GM19395 (cell line): ENCODE measurements at regions not wholly inside any gene's neighbourhood (a gene's known extent, or its start where the extent isn't known, plus 50 kb on each side); places are given as distances from the start of the nearest gene placed in this dataset.
"Not testable (repeated sequence)": the region's sequence is repeated elsewhere in the genome, so short reads cannot be mapped to it uniquely, and the experiment has no call there.

Source experiments
- ATAC-seq: cut with Tn5 transposase; IDR thresholded peaks from one replicate; pipeline ENCODE4 v1.9.1; 2021; ENCODE audit warnings: mild to moderate bottlenecking, moderate library complexity; ENCODE audit not compliant: unreplicated experiment

DNA sequence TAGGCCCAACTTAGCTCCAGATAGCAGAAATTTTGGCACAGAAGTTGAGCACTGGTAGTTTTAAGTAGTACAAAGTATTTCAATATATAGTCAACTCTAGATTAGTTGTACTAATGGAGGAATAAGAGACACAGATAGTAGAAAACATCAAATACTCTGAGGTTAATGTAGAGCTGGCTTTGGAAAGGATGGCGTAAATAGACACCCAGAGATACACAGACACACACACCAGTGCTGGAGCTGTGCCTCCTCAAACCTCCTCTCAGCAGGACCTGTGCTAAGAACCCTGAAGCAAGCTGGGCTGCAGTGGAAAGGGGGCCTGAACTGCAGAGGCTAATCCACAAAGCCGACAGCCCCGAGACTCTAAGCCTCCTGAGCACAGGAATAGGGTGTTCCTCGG, 67.0 kb upstream of the EDEM3 start:
- ATAC-seq: no peak

DNA sequence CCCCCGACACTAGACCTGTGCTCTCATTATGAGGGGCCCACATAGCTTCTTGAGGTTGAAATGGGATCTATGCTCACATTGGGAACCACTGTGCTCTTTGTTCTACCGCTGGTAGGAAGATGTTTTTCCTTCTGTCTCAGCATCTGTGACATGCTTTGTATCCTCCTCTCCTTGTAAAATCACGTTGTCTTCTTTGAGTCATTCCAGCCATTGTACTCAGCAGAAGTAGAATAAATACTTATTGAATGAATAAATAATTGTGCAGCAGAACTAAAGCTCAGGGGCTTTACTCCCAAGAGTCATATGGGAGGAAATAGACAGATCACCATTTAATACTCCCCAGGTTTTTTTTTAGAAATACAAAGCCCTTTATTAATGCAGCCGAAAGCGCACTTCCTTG, 66.3 kb upstream of the EDEM3 start:
- no peak for ATAC-seq

DNA sequence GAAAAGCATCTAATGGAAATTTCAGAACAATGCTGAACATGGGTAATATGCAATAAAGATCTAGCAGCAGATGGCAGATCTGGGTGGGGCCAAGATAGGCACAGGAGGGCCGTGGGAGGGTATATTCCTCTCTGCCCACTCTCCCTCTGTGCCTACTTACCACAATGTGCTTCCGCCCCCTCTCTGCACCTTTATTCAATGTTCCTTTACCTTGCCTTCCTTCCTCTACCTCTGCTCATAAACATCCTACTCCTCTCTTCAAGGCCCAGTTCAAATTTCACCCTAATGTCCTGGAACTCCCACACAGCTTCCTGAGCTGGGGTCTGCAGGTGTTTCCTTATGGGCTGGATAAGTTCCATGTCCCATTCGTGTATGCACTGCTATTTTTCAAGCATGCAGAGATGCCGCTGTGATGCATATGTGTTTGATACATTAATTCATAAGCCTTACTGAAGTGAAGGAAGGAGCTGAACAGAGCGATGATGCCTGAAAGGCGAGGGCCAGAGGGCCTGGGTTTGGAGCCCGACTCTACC, 65.6 kb upstream of the EDEM3 start:
- ATAC-seq: no peak

DNA sequence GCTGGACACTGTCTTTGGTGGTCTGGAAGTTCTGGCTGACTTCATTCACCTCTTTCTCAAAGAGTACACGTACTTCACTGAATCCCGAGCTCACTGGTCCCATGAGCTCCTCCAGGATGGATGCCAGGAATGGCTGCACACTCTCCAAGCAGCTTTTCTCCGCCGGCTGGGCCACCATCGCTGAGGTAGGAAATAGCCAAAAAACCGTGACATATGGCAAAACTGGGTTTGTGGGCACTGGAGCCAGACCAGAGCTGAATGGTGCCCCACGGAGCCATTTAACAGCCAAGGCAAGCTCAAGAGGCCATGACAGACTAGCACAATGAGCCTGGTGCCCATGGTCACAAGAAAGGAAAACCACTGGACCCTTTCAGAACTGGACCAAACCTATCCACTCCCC, 64.0 kb upstream of the EDEM3 start:
- no peak for ATAC-seq

DNA sequence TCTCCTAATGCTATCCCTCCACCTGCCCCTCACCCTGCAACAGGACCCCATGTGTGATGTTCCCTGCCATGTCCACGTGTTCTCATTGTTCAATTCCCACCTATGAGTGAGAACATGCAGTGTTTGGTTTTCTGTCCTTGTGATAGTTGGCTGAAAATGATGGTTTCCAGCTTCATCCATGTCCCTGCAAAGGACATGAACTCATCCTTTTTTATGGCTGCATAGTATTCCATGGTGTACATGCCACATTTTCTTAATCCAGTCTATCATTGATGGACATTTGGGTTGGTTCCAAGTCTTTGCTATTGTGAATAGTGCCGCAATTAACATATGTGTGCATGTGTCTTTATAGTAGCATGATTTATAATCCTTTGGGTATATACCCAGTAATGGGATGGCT, 62.3 kb upstream of the EDEM3 start:
- not testable (repeated sequence) for ATAC-seq

DNA sequence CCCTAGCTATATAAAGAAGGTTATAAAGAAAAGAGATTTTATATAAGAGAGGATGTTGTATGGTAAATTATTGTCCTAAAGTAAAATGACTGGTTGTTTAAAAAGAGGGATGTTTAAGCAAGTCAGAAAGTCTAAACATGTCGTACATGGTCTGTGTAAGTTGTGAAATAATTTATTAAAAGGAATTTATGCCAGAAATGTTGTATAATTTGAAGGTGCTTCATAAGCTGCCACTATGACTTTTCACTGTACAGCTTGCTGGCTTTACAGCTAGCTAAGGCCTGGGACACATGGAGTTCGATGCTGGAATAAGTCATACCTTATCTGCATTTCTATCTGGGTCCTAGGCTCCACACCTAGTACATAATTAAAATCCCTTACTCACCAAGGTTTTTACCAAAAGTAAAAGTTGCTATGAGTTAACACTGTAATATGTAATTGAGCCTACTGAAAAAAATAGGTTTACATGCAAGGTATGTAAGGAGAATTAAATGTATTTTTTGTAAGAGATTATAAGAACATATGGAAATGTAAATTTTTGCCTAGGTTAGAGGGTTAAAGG, 59.0 kb upstream of the EDEM3 start:
- ATAC-seq: no peak

DNA sequence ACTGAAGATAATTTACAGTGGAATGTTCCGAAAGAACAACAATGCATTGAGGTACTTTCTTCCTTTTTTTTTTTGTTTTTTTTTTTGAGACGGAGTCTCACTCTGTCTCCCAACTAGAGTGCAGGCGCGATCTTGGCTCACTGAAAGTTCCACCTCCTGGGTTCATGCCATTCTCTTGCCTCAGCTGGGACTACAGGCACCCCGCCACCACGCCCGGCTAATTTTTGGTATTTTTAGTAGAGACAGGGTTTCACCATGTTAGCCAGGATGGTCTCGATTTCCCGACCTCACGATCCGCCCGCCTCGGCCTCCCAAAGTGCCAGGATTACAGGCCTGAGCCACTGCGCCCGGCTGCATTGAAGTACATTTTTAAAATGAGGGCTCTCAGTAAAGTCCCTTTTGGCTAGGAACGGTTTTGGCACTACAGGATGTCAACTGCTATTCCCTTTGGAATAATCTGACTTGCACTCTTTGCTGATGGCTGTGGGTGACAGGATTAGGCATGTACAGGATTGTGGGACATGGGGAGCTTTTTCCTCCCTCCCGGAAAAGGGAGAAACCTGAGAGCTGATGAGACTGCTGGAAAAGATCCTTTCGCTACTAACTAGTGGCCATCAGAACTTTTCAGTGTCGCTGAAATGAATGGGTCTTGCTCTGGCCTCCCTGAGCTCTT, 56.9 kb upstream of the EDEM3 start:
- no peak for ATAC-seq

DNA sequence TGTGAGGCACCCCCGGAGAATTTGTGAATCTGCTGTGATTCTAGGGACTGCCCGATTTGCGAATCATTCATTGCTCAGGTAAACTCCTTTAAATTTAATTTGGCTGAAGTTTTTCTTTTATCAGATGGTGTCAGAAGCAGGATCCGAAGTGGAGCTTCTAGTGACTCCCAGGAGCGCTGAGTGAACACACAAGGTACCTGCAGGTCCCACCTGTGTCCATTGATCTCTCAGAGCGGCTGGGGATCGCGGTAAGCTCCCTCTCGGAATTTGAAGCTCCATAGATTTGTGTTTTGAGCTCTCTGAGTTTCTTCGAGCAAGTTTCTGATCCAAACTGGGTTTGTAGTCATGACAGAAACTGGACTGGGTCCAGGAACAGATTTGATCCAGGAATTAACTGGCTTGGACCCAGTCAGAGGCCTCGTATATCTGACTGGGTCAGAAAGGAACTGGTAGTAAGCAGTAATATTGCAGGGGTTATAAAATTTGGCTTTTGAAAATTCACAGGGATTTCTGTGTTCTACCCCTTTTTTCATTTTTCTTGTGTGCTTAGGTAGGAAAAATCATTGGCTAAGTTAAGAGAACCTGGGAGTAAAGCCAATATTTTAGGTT, 56.2 kb upstream of the EDEM3 start:
- no peak for ATAC-seq

DNA sequence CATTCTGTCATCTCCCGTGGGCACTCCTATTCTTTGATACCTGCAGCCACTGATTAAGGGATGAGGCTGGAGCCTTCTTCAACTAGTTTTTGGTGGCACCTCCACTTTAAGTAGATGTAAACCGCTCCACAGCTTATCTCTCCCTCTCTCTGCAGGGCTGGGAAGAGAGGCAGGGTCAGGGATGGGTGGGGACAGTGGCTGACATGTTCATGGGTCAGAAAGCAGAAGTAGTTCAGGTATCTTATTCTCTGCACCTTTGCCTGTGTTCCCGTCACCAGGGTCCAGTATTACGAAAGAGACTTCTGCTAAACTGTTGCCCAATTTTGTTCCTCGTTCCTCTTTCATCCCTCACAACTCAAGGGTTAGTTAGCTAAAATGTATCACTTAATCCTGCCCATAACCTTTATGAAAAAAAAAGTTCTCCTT, 51.7 kb upstream of the EDEM3 start:
- ATAC-seq: peak; percentile 24

DNA sequence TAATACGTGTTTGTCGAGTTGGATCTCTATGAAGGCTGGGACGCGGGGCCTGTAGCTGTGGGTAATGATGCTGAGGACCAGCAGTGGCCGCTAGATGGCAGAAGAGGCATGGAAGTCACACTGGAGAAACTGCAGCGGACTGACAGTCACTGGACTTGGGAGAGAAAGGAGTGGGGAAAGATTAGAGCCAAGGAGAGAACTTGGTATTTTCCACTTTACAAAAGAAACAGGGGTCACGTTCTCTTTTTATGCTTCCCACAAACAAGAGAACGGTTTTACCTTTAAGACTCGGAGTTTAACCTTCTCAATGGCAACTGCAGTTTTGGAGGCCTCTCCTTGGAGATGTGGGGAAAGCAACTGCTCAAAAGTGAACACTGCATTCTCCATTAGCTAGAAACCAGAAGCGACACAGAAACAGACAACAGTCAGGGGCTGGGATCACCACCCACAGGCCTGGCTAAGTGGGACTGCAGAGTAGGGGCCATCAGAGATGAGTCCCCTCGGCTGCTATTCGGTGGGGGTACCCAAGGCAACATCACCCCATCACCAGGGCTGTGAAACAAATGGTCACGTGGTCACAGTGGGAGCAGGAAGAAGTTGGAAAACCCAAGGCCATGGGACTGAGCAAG, 51.1 kb upstream of the EDEM3 start:
- ATAC-seq: peak; percentile 94
